GM23338 (cell line): ENCODE measurements at regions not wholly inside any gene's neighbourhood (a gene's known extent, or its start where the extent isn't known, plus 50 kb on each side); places are given as distances from the start of the nearest gene placed in this dataset.

Experiments
- ATAC-seq: fragments of 200-7000 bp; cut with Tn5 transposase; 3 replicates; pipeline ENCODE4 v1.9.1; 2020
- DNase-seq: peaks from one replicate; pipeline ENCODE4 v3.0.0-alpha.2; 2015; ENCODE audit warnings: low spot score
- H2AFZ ChIP-seq: fragments of 200-600 bp; sonication (generic); 2 replicates; pipeline ENCODE4 v1.8.0; 2016; ENCODE audit warnings: antibody characterized with exemption, mild to moderate bottlenecking, moderate library complexity
- H3F3A ChIP-seq: fragments of 200-600 bp; sonication (generic); replicated peaks from 2 replicates; pipeline ENCODE4 v1.8.0; 2017; ENCODE audit warnings: antibody characterized with exemption, mixed run types, low read depth
- H3K27ac ChIP-seq: fragments of 200-600 bp; sonication (generic); 2 replicates; pipeline ENCODE4 v1.6.1; 2016; ENCODE audit warnings: low read depth
- H3K27me3 ChIP-seq: fragments of 200-600 bp; sonication (generic); 2 replicates; pipeline ENCODE4 v1.8.0; 2016; ENCODE audit warnings: mild to moderate bottlenecking, mixed run types, moderate library complexity; ENCODE audit not compliant: insufficient read depth
- H3K36me3 ChIP-seq: fragments of 200-600 bp; sonication (generic); 2 replicates; pipeline ENCODE4 v1.8.0; 2016; ENCODE audit warnings: mild to moderate bottlenecking; ENCODE audit not compliant: insufficient read depth
- H3K4me1 ChIP-seq: fragments of 200-600 bp; sonication (generic); 2 replicates; pipeline ENCODE4 v1.8.0; 2016; ENCODE audit warnings: mild to moderate bottlenecking, moderate library complexity; ENCODE audit not compliant: insufficient read depth
- H3K4me2 ChIP-seq: fragments of 200-600 bp; sonication (generic); 2 replicates; pipeline ENCODE4 v1.7.1; 2017; ENCODE audit warnings: mixed run types
- H3K4me3 ChIP-seq: fragments of 200-600 bp; sonication (generic); 2 replicates; pipeline ENCODE4 v1.6.1; 2016; ENCODE audit warnings: mixed run types
- H3K79me2 ChIP-seq: fragments of 200-600 bp; sonication (generic); replicated peaks from 2 replicates; pipeline ENCODE4 v1.8.0; 2017; ENCODE audit warnings: mild to moderate bottlenecking; ENCODE audit not compliant: insufficient read depth
- H3K9me2 ChIP-seq: fragments of 200-600 bp; sonication (generic); 2 replicates; pipeline ENCODE4 v1.8.0; 2017; ENCODE audit not compliant: insufficient read depth
- H4K20me1 ChIP-seq: fragments of 200-600 bp; sonication (generic); replicated peaks from 2 replicates; pipeline ENCODE4 v1.8.0; 2017; ENCODE audit warnings: mild to moderate bottlenecking; ENCODE audit not compliant: insufficient read depth
- H3K27ac Mint-ChIP-seq: 2 replicates; pipeline ENCODE4 v1.8.0; 2020; ENCODE audit warnings: inconsistent platforms, mild to moderate bottlenecking, moderate library complexity, mixed read lengths
- H3K27me3 Mint-ChIP-seq: 3 replicates; pipeline ENCODE4 v1.8.0; 2022; ENCODE audit warnings: low read depth, mild to moderate bottlenecking, moderate library complexity, mixed read lengths, inconsistent platforms; ENCODE audit not compliant: insufficient read depth, poor library complexity
- H3K36me3 Mint-ChIP-seq: 3 replicates; pipeline ENCODE4 v1.8.0; 2021; ENCODE audit warnings: low read depth, mild to moderate bottlenecking, inconsistent platforms, moderate library complexity, mixed read lengths
- H3K4me1 Mint-ChIP-seq: 3 replicates; pipeline ENCODE4 v1.8.0; 2020; ENCODE audit warnings: mild to moderate bottlenecking, inconsistent platforms, mixed read lengths
- H3K4me3 Mint-ChIP-seq: 3 replicates; pipeline ENCODE4 v1.8.0; 2021; ENCODE audit warnings: moderate library complexity, mild to moderate bottlenecking, inconsistent platforms, mixed read lengths
- H3K9me3 Mint-ChIP-seq: 3 replicates; pipeline ENCODE4 v1.8.0; 2020; ENCODE audit warnings: moderate library complexity, mild to moderate bottlenecking, inconsistent platforms, mixed read lengths
- CREB1 ChIP-seq: fragments of 250-450 bp; sonication (Bioruptor Pico); IDR thresholded peaks from 2 replicates; pipeline ENCODE4 v1.5.0; 2020; ENCODE audit warnings: low read depth, mild to moderate bottlenecking, moderate library complexity
- CTCF ChIP-seq, 2 experiments: fragments of 200-600 bp in 1 of 2; sonication (generic) in 1 of 2; conservative IDR thresholded peaks; 2 replicates each; pipeline versions ENCODE4 v1.5.1 to v1.6.1; 2016 to 2017; ENCODE audit warnings: antibody characterized with exemption in 2 of 2, low read depth in 2 of 2, mild to moderate bottlenecking in 2 of 2, moderate library complexity in 1 of 2
- ETS1 ChIP-seq: IDR thresholded peaks from 2 replicates; pipeline ENCODE4 v1.6.1; 2016; ENCODE audit warnings: antibody characterized with exemption
- EZH2 ChIP-seq: fragments of 200-600 bp; sonication (generic); IDR thresholded peaks from one replicate; pipeline ENCODE4 v1.8.0; 2017; ENCODE audit warnings: antibody characterized with exemption, mild to moderate bottlenecking, low read depth; ENCODE audit not compliant: unreplicated experiment
- JUNB ChIP-seq: IDR thresholded peaks from one replicate; pipeline ENCODE4 v1.6.1; 2016; ENCODE audit warnings: antibody characterized with exemption; ENCODE audit not compliant: unreplicated experiment
- NANOG ChIP-seq: IDR thresholded peaks from 2 replicates; pipeline ENCODE4 v1.6.1; 2016; ENCODE audit warnings: antibody characterized with exemption, borderline replicate concordance
- POLR2AphosphoS5 ChIP-seq: IDR thresholded peaks from 2 replicates; pipeline ENCODE4 v1.6.1; 2016; ENCODE audit warnings: antibody characterized with exemption, low read depth
- ZNF331 ChIP-seq: fragments of 250-450 bp; sonication (Bioruptor Pico); IDR thresholded peaks from 2 replicates; pipeline ENCODE4 v1.5.0; 2020; ENCODE audit warnings: low read depth, mild to moderate bottlenecking, moderate library complexity
- ZNF462 ChIP-seq: fragments of 250-450 bp; sonication (Bioruptor Pico); IDR thresholded peaks from 2 replicates; pipeline ENCODE4 v1.5.0; 2020; ENCODE audit warnings: mild to moderate bottlenecking, moderate library complexity
- TF ChIP-seq, protein P1 (sequence below): IDR thresholded peaks from one replicate; pipeline ENCODE4 v1.6.1; 2018; ENCODE audit warnings: antibody characterized with exemption; ENCODE audit not compliant: unreplicated experiment

- TF ChIP-seq POLR2AphosphoS5, result no peak
- 0 out of 2 replicates have a peak, but pooled peaks have one; percentile 26 for TF ChIP-seq NANOG
- TF ChIP-seq ZNF331 (CRISPR knock-in tag), result no peak
These were observed 76.9 kb downstream of the HES1 start (continued) for GRCh38 chr3:194212845-194213331.

GRCh38 chr3:194215392-194215791 lies 79.4 kb downstream of the HES1 start:
- Mint-ChIP-seq H3K4me3 (no peak overlapping the region), H3K36me3 (no peaks in the 10 kb centered on the region), H3K4me1 (peaks cover 63% of the 10 kb centered on the region), H3K9me3 (no peaks in the 10 kb centered on the region), H3K27me3 (peaks cover 4% of the 10 kb centered on the region), H3K27ac (no peak overlapping the region)
- Histone ChIP-seq H4K20me1 (no peaks in the 10 kb centered on the region), H3K4me2 (no peak overlapping the region), H3K4me1 (peaks cover 34% of the 10 kb centered on the region), H2AFZ (no peak overlapping the region), H3F3A (peaks cover 11% of the 10 kb centered on the region), H3K36me3 (no peaks in the 10 kb centered on the region), H3K27ac (no peak overlapping the region), H3K79me2 (no peaks in the 10 kb centered on the region), H3K27me3 (no peaks in the 10 kb centered on the region), H3K9me2 (no peaks in the 10 kb centered on the region), H3K4me3 (no peak overlapping the region)
- ATAC-seq (no peak), DNase-seq (no peak)
- no peak for TF ChIP-seq ZNF331 (CRISPR knock-in tag)
- no peak for TF ChIP-seq JUNB
- TF ChIP-seq ETS1, result no peak
- TF ChIP-seq POLR2AphosphoS5, result no peak
- TF ChIP-seq ZNF462, result no peak
- TF ChIP-seq NANOG, result no peak
- TF ChIP-seq EZH2, result no peak
- no peak for TF ChIP-seq CREB1 (CRISPR knock-in tag)
- TF ChIP-seq, protein P1, sequence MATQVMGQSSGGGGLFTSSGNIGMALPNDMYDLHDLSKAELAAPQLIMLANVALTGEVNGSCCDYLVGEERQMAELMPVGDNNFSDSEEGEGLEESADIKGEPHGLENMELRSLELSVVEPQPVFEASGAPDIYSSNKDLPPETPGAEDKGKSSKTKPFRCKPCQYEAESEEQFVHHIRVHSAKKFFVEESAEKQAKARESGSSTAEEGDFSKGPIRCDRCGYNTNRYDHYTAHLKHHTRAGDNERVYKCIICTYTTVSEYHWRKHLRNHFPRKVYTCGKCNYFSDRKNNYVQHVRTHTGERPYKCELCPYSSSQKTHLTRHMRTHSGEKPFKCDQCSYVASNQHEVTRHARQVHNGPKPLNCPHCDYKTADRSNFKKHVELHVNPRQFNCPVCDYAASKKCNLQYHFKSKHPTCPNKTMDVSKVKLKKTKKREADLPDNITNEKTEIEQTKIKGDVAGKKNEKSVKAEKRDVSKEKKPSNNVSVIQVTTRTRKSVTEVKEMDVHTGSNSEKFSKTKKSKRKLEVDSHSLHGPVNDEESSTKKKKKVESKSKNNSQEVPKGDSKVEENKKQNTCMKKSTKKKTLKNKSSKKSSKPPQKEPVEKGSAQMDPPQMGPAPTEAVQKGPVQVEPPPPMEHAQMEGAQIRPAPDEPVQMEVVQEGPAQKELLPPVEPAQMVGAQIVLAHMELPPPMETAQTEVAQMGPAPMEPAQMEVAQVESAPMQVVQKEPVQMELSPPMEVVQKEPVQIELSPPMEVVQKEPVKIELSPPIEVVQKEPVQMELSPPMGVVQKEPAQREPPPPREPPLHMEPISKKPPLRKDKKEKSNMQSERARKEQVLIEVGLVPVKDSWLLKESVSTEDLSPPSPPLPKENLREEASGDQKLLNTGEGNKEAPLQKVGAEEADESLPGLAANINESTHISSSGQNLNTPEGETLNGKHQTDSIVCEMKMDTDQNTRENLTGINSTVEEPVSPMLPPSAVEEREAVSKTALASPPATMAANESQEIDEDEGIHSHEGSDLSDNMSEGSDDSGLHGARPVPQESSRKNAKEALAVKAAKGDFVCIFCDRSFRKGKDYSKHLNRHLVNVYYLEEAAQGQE, result no peak
- TF ChIP-seq CTCF (conservative IDR thresholded peaks at IDR 0.05; ENCODE audit: low read depth in 2 of 2), result no peak
